H1 (cell line): ENCODE measurements at regions not wholly inside any gene's neighbourhood (a gene's known extent, or its start where the extent isn't known, plus 50 kb on each side); places are given as distances from the start of the nearest gene placed in this dataset.

Experiments used
- CTCF ChIA-PET: fragments of 300-600 bp; sonication (Branson Sonifier 250); formaldehyde crosslinking; loops from one replicate; lab custom pipeline; 2021; ENCODE audit not compliant: partially characterized antibody; lab: Charles Lee
- POLR2A ChIA-PET: fragments of 300-600 bp; sonication (Branson Sonifier 250); formaldehyde crosslinking; loops from one replicate; lab custom pipeline; 2021; ENCODE audit warnings: inconsistent platforms; ENCODE audit not compliant: partially characterized antibody; lab: Charles Lee
- DNase-seq, 2 experiments: peaks; one replicate each; pipeline versions ENCODE4 v3.0.0 to v3.0.0-alpha.2; 2010 to 2022; ENCODE audit warnings: low spot score in 2 of 2, low read depth in 1 of 2, mixed read lengths in 1 of 2
- FAIRE-seq: peaks from 2 replicates; lab custom pipeline; 2011; peaks lifted over from hg19 to GRCh38; lab: Jason Lieb, UNC
- H2AFZ ChIP-seq: 2 replicates; pipeline ENCODE4 v1.8.1; 2012; ENCODE audit warnings: low read length, inconsistent platforms
- H2AK5ac ChIP-seq: 2 replicates; pipeline ENCODE4 v1.6.1; 2013; ENCODE audit warnings: low read depth, low read length
- H2BK120ac ChIP-seq: replicated peaks from 2 replicates; pipeline ENCODE3; 2013; ENCODE audit warnings: low read depth, low read length, inconsistent platforms
- H2BK12ac ChIP-seq: 2 replicates; pipeline ENCODE4 v1.6.1; 2013; ENCODE audit warnings: low read depth, low read length
- H2BK15ac ChIP-seq: 2 replicates; pipeline ENCODE4 v1.6.1; 2013; ENCODE audit warnings: low read length
- H2BK20ac ChIP-seq: 2 replicates; pipeline ENCODE4 v1.6.1; 2013; ENCODE audit warnings: low read length
- H2BK5ac ChIP-seq: 2 replicates; pipeline ENCODE4 v1.6.1; 2013; ENCODE audit warnings: low read depth, low read length
- H3K14ac ChIP-seq: 2 replicates; pipeline ENCODE4 v1.6.1; 2013; ENCODE audit warnings: inconsistent platforms; ENCODE audit not compliant: insufficient read length
- H3K18ac ChIP-seq: 2 replicates; pipeline ENCODE4 v1.6.1; 2013; ENCODE audit warnings: low read length; ENCODE audit errors: extremely low read depth
- H3K23ac ChIP-seq: 2 replicates; pipeline ENCODE4 v1.6.1; 2013; ENCODE audit warnings: inconsistent platforms; ENCODE audit not compliant: insufficient read length
- H3K23me2 ChIP-seq: 2 replicates; pipeline ENCODE4 v1.6.1; 2013; ENCODE audit warnings: low read depth, low read length
- H3K27ac ChIP-seq: 2 replicates; pipeline ENCODE4 v1.6.1; 2011; ENCODE audit warnings: low read depth, low read length, inconsistent platforms
- H3K27me3 ChIP-seq, 4 experiments: replicated peaks in 1 of 4; 1 replicate in 1 of 4; 2 replicates in 3 of 4; pipeline versions ENCODE4 v1.6.1 to v1.8.1; 2011 to 2013; ENCODE audit warnings: low read length in 3 of 4, mild to moderate bottlenecking in 3 of 4, inconsistent platforms in 2 of 4, mixed read lengths in 2 of 4, moderate library complexity in 1 of 4; ENCODE audit not compliant: control insufficient read depth in 3 of 4, insufficient read depth in 3 of 4; ENCODE audit errors: extremely low read depth in 1 of 4
- H3K36me3 ChIP-seq, 4 experiments: 2 replicates each; pipeline versions ENCODE4 v1.6.1 to v1.8.1; 2011 to 2013; ENCODE audit warnings: mild to moderate bottlenecking in 4 of 4, low read length in 3 of 4, moderate library complexity in 2 of 4, control low read depth in 1 of 4, inconsistent platforms in 1 of 4; ENCODE audit not compliant: insufficient read depth in 4 of 4, control insufficient read depth in 2 of 4
- H3K4ac ChIP-seq: replicated peaks from 2 replicates; pipeline ENCODE3; 2013; ENCODE audit warnings: low read length, low read depth, mixed read lengths, inconsistent platforms; ENCODE audit not compliant: insufficient read length
- H3K4me1 ChIP-seq, 4 experiments: replicated peaks in 1 of 4; 1 replicate in 1 of 4; 2 replicates in 3 of 4; pipeline versions ENCODE4 v1.6.1 to v1.8.1; 2011 to 2013; ENCODE audit warnings: low read length in 3 of 4, inconsistent platforms in 2 of 4, mixed read lengths in 1 of 4; ENCODE audit not compliant: insufficient read depth in 4 of 4, control insufficient read depth in 3 of 4
- H3K4me2 ChIP-seq, 2 experiments: 2 replicates each; pipeline versions ENCODE4 v1.6.1 to v1.8.1; 2011 to 2013; ENCODE audit warnings: low read depth in 2 of 2, low read length in 2 of 2, control low read depth in 1 of 2, inconsistent platforms in 1 of 2, mild to moderate bottlenecking in 1 of 2; ENCODE audit not compliant: insufficient read depth in 1 of 2
- H3K4me3 ChIP-seq, 4 experiments: fragments of 200-600, 300-600 bp in 1 of 4; sonication (generic), shearing (Covaris generic), sonication (Bioruptor Twin) in 1 of 4; 2 replicates each; pipeline versions ENCODE4 v1.5.1 to v1.8.1; 2011 to 2016; ENCODE audit warnings: low read length in 4 of 4, low read depth in 3 of 4, control low read depth in 2 of 4, inconsistent platforms in 2 of 4, mild to moderate bottlenecking in 2 of 4, mixed read lengths in 1 of 4, moderate library complexity in 1 of 4; ENCODE audit not compliant: insufficient read depth in 2 of 4; ENCODE audit errors: extremely low read depth in 1 of 4
- H3K56ac ChIP-seq: replicated peaks from 2 replicates; pipeline ENCODE3; 2013; ENCODE audit warnings: low read depth, mild to moderate bottlenecking, mixed read lengths, low read length, inconsistent platforms; ENCODE audit not compliant: insufficient read length
- H3K79me1 ChIP-seq: 2 replicates; pipeline ENCODE4 v1.6.1; 2013; ENCODE audit warnings: low read depth, low read length, control low read depth
- H3K79me2 ChIP-seq, 2 experiments: 2 replicates each; pipeline versions ENCODE4 v1.6.1 to v1.8.1; 2012 to 2013; ENCODE audit warnings: low read length in 2 of 2, mild to moderate bottlenecking in 2 of 2, inconsistent platforms in 1 of 2; ENCODE audit not compliant: insufficient read depth in 2 of 2, control insufficient read depth in 1 of 2
- H3K9ac ChIP-seq, 4 experiments: replicated peaks in 1 of 4; 1 replicate in 1 of 4; 2 replicates in 3 of 4; pipeline versions ENCODE4 v1.6.1 to v1.8.1; 2011 to 2013; ENCODE audit warnings: low read depth in 3 of 4, low read length in 3 of 4, control low read depth in 2 of 4, mild to moderate bottlenecking in 2 of 4, moderate library complexity in 2 of 4, inconsistent platforms in 1 of 4; ENCODE audit errors: extremely low read depth in 1 of 4
- H3K9me3 ChIP-seq, 2 experiments: 2 replicates each; pipeline versions ENCODE4 v1.6.1 to v1.8.1; 2012 to 2013; ENCODE audit warnings: mild to moderate bottlenecking in 2 of 2, moderate library complexity in 2 of 2, control low read depth in 1 of 2, inconsistent platforms in 1 of 2, low read depth in 1 of 2, low read length in 1 of 2, mixed read lengths in 1 of 2; ENCODE audit not compliant: insufficient read depth in 2 of 2
- H4K20me1 ChIP-seq, 2 experiments: replicated peaks in 1 of 2; 2 replicates each; pipeline versions ENCODE3 to v1.8.1; 2011 to 2013; ENCODE audit warnings: inconsistent platforms in 2 of 2, low read length in 2 of 2, mild to moderate bottlenecking in 1 of 2; ENCODE audit not compliant: insufficient read depth in 2 of 2, control insufficient read depth in 1 of 2
- H4K5ac ChIP-seq: 2 replicates; pipeline ENCODE4 v1.6.1; 2013; ENCODE audit warnings: low read length, low read depth, mixed read lengths, inconsistent platforms; ENCODE audit not compliant: insufficient read length
- H4K8ac ChIP-seq: 2 replicates; pipeline ENCODE4 v1.8.0; 2013; ENCODE audit warnings: mild to moderate bottlenecking, moderate library complexity, low read length, inconsistent platforms; ENCODE audit not compliant: insufficient read depth; ENCODE audit errors: extremely low read depth
- H4K91ac ChIP-seq: replicated peaks from 2 replicates; pipeline ENCODE3; 2013; ENCODE audit warnings: low read length, mixed read lengths, inconsistent platforms; ENCODE audit not compliant: insufficient read length
- ATF3 ChIP-seq: IDR thresholded peaks from 2 replicates; pipeline ENCODE4 v1.6.1; 2011; ENCODE audit warnings: low read depth, mild to moderate bottlenecking, low read length; ENCODE audit not compliant: insufficient read depth
- EP300 ChIP-seq, 2 experiments: IDR thresholded peaks; 1 replicate in 1 of 2; 2 replicates in 1 of 2; pipeline ENCODE4 v1.6.1; 2011 to 2012; ENCODE audit warnings: low read depth in 2 of 2, low read length in 2 of 2, mild to moderate bottlenecking in 2 of 2, borderline replicate concordance in 1 of 2, inconsistent platforms in 1 of 2, moderate library complexity in 1 of 2
- HDAC2 ChIP-seq, 2 experiments: fragments of 300-600 bp in 1 of 2; sonication (generic) in 1 of 2; IDR thresholded peaks; 2 replicates each; pipeline ENCODE4 v1.6.1; 2011 to 2012; ENCODE audit warnings: low read depth in 2 of 2, low read length in 2 of 2, mild to moderate bottlenecking in 2 of 2, moderate library complexity in 2 of 2, borderline replicate concordance in 1 of 2, inconsistent platforms in 1 of 2
- KDM1A ChIP-seq: fragments of 200-600, 300-600 bp; sonication (generic); IDR thresholded peaks from 2 replicates; pipeline ENCODE4 v1.7.1; 2016; ENCODE audit warnings: mild to moderate bottlenecking, low read length, borderline replicate concordance
- KDM4A ChIP-seq: IDR thresholded peaks from one replicate; pipeline ENCODE4 v1.7.1; 2012; ENCODE audit warnings: low read depth, mild to moderate bottlenecking, moderate library complexity, low read length, inconsistent platforms; ENCODE audit not compliant: severe bottlenecking
- NRF1 ChIP-seq: IDR thresholded peaks from 2 replicates; pipeline ENCODE4 v1.6.1; 2011; ENCODE audit warnings: mild to moderate bottlenecking, low read depth, low read length, improper control_type of control experiment
- PHF8 ChIP-seq: fragments of 200-600 bp; sonication (generic); conservative IDR thresholded peaks from 2 replicates; pipeline ENCODE4 v1.7.1; 2012; ENCODE audit warnings: low read depth, mild to moderate bottlenecking, inconsistent platforms, low read length, moderate library complexity
- RBBP5 ChIP-seq: IDR thresholded peaks from 2 replicates; pipeline ENCODE4 v1.7.1; 2012; ENCODE audit warnings: low read depth, mild to moderate bottlenecking, inconsistent platforms, low read length, moderate library complexity, borderline replicate concordance
- RFX5 ChIP-seq: IDR thresholded peaks from 2 replicates; pipeline ENCODE4 v1.6.1; 2011; ENCODE audit warnings: low read depth, low read length, improper control_type of control experiment, borderline replicate concordance
- SIN3A ChIP-seq, 2 experiments: IDR thresholded peaks in 1 of 2; conservative IDR thresholded peaks in 1 of 2; 2 replicates each; pipeline ENCODE4 v1.6.1; 2011 to 2012; ENCODE audit warnings: low read length in 2 of 2, improper control_type of control experiment in 1 of 2, low read depth in 1 of 2, mild to moderate bottlenecking in 1 of 2
- WGBS, 2 experiments: shearing (Covaris generic) in 1 of 2; methylation state at CpG; one replicate each; pipeline versions ENCODE4 v1.1.6 to v1.1.7; 2013 to 2015; ENCODE audit warnings: low lambda C conversion rate in 2 of 2, mixed read lengths in 2 of 2, inconsistent platforms in 1 of 2, low coverage in 1 of 2, missing lambda C conversion rate in 1 of 2; ENCODE audit not compliant: insufficient replicate concordance in 2 of 2, insufficient coverage in 1 of 2, insufficient read length in 1 of 2; ENCODE audit errors: extremely low coverage in 1 of 2, missing lambda C conversion rate in 1 of 2; 5-methylcytosine and 5-hydroxymethylcytosine counted together
- TF ChIP-seq, protein P1 (sequence below): IDR thresholded peaks from 2 replicates; pipeline ENCODE4 v1.6.1; 2012; ENCODE audit warnings: low read length, inconsistent platforms

DNA sequence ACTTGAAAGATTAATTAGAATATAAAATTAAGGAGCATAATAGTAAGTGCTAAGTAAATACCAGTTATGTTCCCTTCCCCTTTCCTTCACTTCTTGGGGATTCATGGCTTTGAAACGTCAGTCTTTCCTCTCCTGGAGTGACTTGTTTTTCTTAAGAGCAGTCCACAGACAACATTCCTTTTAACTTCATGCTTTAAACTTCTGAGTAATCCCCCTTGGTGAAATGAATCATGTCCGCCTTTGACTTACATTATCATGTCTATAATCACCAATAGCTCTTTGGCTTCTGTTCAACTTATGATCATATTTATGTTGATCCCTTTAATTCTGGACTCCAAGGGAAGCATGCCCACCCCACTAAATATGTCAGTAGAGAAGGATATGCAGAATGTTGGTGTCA is 1012.1 kb upstream of the SLIT2 start:
- H2BK5ac ChIP-seq = no peak overlapping the region
- no peak overlapping the region for H2BK15ac ChIP-seq
- H2BK12ac ChIP-seq = no peak overlapping the region
- no peak overlapping the region for H2AFZ ChIP-seq
- H2BK20ac ChIP-seq = no peak overlapping the region
- H4K5ac ChIP-seq = no peak overlapping the region
- H3K9ac ChIP-seq = no peak overlapping the region
- no peak overlapping the region for H4K91ac ChIP-seq
- no peaks in the 10 kb centered on the region for H3K4me1 ChIP-seq
- H3K4ac ChIP-seq = no peak overlapping the region
- no peak overlapping the region for H3K56ac ChIP-seq
- no peaks in the 10 kb centered on the region for H4K20me1 ChIP-seq
- no peak overlapping the region for H3K14ac ChIP-seq
- H3K4me3 ChIP-seq = no peak overlapping the region
- FAIRE-seq (no peak), DNase-seq (no peak)
- H3K79me1 ChIP-seq = no peaks in the 10 kb centered on the region
- H3K9me3 ChIP-seq = no peaks in the 10 kb centered on the region
- no peaks in the 10 kb centered on the region for H3K27me3 ChIP-seq
- H2BK120ac ChIP-seq = no peak overlapping the region
- H3K23me2 ChIP-seq = no peaks in the 10 kb centered on the region
- no peak overlapping the region for H3K4me2 ChIP-seq
- CTCF ChIA-PET = interaction anchor here (0.6 kb wide), 2 partner anchors 963 to 1350 kb away, joined by 3 read pairs; no protein-coding TSS in a partner anchor
- H3K18ac ChIP-seq = no peak overlapping the region
- 88% methylated on average over 2 of the region's 2 CpGs; no CpG with 5 or more reads in 1 of the 2 experiments for WGBS, 2 experiments
- H3K23ac ChIP-seq = no peak overlapping the region
- no peak overlapping the region for H2AK5ac ChIP-seq
- no peaks in the 10 kb centered on the region for H3K36me3 ChIP-seq
- H4K8ac ChIP-seq = no peak overlapping the region
- POLR2A ChIA-PET = no interaction called here
- no peaks in the 10 kb centered on the region for H3K79me2 ChIP-seq
- H3K27ac ChIP-seq = no peak overlapping the region
- no peak for TF ChIP-seq RBBP5
- no peak for TF ChIP-seq NRF1
- TF ChIP-seq, protein P1, sequence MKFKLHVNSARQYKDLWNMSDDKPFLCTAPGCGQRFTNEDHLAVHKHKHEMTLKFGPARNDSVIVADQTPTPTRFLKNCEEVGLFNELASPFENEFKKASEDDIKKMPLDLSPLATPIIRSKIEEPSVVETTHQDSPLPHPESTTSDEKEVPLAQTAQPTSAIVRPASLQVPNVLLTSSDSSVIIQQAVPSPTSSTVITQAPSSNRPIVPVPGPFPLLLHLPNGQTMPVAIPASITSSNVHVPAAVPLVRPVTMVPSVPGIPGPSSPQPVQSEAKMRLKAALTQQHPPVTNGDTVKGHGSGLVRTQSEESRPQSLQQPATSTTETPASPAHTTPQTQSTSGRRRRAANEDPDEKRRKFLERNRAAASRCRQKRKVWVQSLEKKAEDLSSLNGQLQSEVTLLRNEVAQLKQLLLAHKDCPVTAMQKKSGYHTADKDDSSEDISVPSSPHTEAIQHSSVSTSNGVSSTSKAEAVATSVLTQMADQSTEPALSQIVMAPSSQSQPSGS = no peak
- no peak for TF ChIP-seq SIN3A (conservative IDR thresholded peaks at IDR 0.05 in 1 of 2, IDR thresholded peaks at IDR 0.05 in 1 of 2; ENCODE audit: low read depth in 1 of 2, low read length in 2 of 2)
- TF ChIP-seq EP300 (IDR thresholded peaks at IDR 0.05; ENCODE audit: borderline replicate concordance in 1 of 2, low read depth in 2 of 2, low read length in 2 of 2) = no peak
- no peak for TF ChIP-seq RFX5
- TF ChIP-seq KDM4A = no peak
- TF ChIP-seq HDAC2 (IDR thresholded peaks at IDR 0.05; ENCODE audit: borderline replicate concordance in 1 of 2, low read depth in 2 of 2, low read length in 2 of 2) = no peak
- TF ChIP-seq ATF3 = no peak
- no peak for TF ChIP-seq KDM1A
- TF ChIP-seq PHF8 = no peak
